ENCODE measurements at regions not wholly inside any gene's neighbourhood (a gene's known extent, or its start where the extent isn't known, plus 50 kb on each side); places are given as distances from the start of the nearest gene placed in this dataset.

- Histone ChIP-seq H3K27me3 (ENCODE audit: control insufficient read depth, low read length) (no peaks in the 10 kb centered on the region), H3K4me1 (ENCODE audit: control insufficient read depth, low read length) (no peaks in the 10 kb centered on the region), H3F3A (ENCODE audit: control insufficient read depth, insufficient read depth) (no peaks in the 10 kb centered on the region), H3K9me2 (replicated peaks; ENCODE audit: control insufficient read depth, low read length) (no peaks in the 10 kb centered on the region), H3K36me3 (ENCODE audit: control insufficient read depth, low read length) (no peaks in the 10 kb centered on the region), H3K79me2 (ENCODE audit: control insufficient read depth, low read length) (no peaks in the 10 kb centered on the region), H3K4me3 (ENCODE audit: low read length) (no peak overlapping the region), H3K4me2 (ENCODE audit: low read length) (no peak overlapping the region), H4K20me1 (ENCODE audit: control insufficient read depth, insufficient read depth, low read depth, low read length) (no peaks in the 10 kb centered on the region), H3K27ac (ENCODE audit: low read depth, low read length) (no peak overlapping the region), H3K9me3 (ENCODE audit: control insufficient read depth, insufficient read depth, low read length) (no peaks in the 10 kb centered on the region)
- TF ChIP-seq, protein P1, sequence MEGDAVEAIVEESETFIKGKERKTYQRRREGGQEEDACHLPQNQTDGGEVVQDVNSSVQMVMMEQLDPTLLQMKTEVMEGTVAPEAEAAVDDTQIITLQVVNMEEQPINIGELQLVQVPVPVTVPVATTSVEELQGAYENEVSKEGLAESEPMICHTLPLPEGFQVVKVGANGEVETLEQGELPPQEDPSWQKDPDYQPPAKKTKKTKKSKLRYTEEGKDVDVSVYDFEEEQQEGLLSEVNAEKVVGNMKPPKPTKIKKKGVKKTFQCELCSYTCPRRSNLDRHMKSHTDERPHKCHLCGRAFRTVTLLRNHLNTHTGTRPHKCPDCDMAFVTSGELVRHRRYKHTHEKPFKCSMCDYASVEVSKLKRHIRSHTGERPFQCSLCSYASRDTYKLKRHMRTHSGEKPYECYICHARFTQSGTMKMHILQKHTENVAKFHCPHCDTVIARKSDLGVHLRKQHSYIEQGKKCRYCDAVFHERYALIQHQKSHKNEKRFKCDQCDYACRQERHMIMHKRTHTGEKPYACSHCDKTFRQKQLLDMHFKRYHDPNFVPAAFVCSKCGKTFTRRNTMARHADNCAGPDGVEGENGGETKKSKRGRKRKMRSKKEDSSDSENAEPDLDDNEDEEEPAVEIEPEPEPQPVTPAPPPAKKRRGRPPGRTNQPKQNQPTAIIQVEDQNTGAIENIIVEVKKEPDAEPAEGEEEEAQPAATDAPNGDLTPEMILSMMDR (IDR thresholded peaks at IDR 0.05; ENCODE audit: low read depth, low read length, poor library complexity, severe bottlenecking) = no peak
- TF ChIP-seq EZH2phosphoT487 (IDR thresholded peaks at IDR 0.05; ENCODE audit: borderline replicate concordance, low read length) = no peak
Measured at GRCh38 chr16:49216593-49216992, 65.0 kb downstream of the CBLN1 start.

DNA sequence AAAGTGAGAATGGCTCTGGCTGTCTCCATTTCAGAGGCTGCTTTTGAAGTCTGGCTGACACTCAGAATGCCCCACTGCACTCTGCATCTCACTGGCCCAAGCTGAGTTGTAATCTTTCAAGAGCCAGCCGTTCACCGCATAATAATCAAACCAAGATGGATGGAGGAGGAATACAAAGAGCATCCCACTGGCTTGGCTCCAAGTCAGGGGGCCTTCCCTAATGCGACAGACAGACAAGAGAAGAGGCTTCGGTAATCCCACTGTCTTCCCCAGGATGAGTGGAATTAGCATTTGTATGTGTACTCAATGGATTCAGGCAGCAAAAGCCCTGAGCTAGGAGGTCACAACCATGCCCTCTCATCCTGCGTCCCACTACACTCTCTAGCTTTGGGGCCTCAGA lies 68.0 kb downstream of the CBLN1 start:
- Histone ChIP-seq H3K27me3 (ENCODE audit: control insufficient read depth, low read length) (no peaks in the 10 kb centered on the region), H3K4me3 (ENCODE audit: low read length) (no peak overlapping the region), H3K4me1 (ENCODE audit: control insufficient read depth, low read length) (no peaks in the 10 kb centered on the region), H4K20me1 (ENCODE audit: control insufficient read depth, insufficient read depth, low read depth, low read length) (no peaks in the 10 kb centered on the region), H3K36me3 (ENCODE audit: control insufficient read depth, low read length) (no peaks in the 10 kb centered on the region), H3K4me2 (ENCODE audit: low read length) (no peak overlapping the region), H3K9me2 (replicated peaks; ENCODE audit: control insufficient read depth, low read length) (no peaks in the 10 kb centered on the region), H3K9me3 (ENCODE audit: control insufficient read depth, insufficient read depth, low read length) (no peaks in the 10 kb centered on the region), H3F3A (ENCODE audit: control insufficient read depth, insufficient read depth) (no peaks in the 10 kb centered on the region), H3K27ac (ENCODE audit: low read depth, low read length) (no peak overlapping the region), H3K79me2 (ENCODE audit: control insufficient read depth, low read length) (no peaks in the 10 kb centered on the region)
- TF ChIP-seq EZH2phosphoT487 (IDR thresholded peaks at IDR 0.05; ENCODE audit: borderline replicate concordance, low read length) = no peak
- TF ChIP-seq, protein P1 (IDR thresholded peaks at IDR 0.05; ENCODE audit: low read depth, low read length, poor library complexity, severe bottlenecking) = no peak

DNA sequence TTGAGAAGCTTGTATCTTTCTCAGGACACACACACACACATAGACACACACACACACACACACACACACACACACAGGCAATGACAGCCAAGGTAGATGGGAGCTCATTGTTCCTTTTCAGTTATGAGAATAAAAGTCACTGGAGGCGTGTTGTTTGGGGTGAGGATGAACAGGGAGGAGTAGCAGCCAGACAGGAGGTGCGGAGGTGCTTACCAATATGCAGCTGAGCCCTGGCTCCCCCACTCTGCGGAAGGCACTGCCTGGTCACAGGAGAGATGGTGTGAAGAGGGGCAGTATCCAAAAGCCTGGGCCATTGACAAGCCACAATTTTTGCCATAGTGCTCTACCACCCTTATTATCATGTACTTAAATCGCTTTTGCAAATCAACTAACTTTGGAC lies 77.4 kb downstream of the CBLN1 start:
- Histone ChIP-seq H3K9me2 (replicated peaks; ENCODE audit: control insufficient read depth, low read length) (no peaks in the 10 kb centered on the region), H4K20me1 (ENCODE audit: control insufficient read depth, insufficient read depth, low read depth, low read length) (no peaks in the 10 kb centered on the region), H3K36me3 (ENCODE audit: control insufficient read depth, low read length) (no peaks in the 10 kb centered on the region), H3K27ac (ENCODE audit: low read depth, low read length) (no peak overlapping the region), H3K9me3 (ENCODE audit: control insufficient read depth, insufficient read depth, low read length) (no peaks in the 10 kb centered on the region), H3K79me2 (ENCODE audit: control insufficient read depth, low read length) (no peaks in the 10 kb centered on the region), H3K4me3 (ENCODE audit: low read length) (no peak overlapping the region), H3K4me2 (ENCODE audit: low read length) (no peak overlapping the region), H3F3A (ENCODE audit: control insufficient read depth, insufficient read depth) (no peaks in the 10 kb centered on the region), H3K27me3 (ENCODE audit: control insufficient read depth, low read length) (no peaks in the 10 kb centered on the region), H3K4me1 (ENCODE audit: control insufficient read depth, low read length) (no peaks in the 10 kb centered on the region)
- TF ChIP-seq, protein P1 (IDR thresholded peaks at IDR 0.05; ENCODE audit: low read depth, low read length, poor library complexity, severe bottlenecking) = no peak
- no peak for TF ChIP-seq EZH2phosphoT487 (IDR thresholded peaks at IDR 0.05; ENCODE audit: borderline replicate concordance, low read length)

DNA sequence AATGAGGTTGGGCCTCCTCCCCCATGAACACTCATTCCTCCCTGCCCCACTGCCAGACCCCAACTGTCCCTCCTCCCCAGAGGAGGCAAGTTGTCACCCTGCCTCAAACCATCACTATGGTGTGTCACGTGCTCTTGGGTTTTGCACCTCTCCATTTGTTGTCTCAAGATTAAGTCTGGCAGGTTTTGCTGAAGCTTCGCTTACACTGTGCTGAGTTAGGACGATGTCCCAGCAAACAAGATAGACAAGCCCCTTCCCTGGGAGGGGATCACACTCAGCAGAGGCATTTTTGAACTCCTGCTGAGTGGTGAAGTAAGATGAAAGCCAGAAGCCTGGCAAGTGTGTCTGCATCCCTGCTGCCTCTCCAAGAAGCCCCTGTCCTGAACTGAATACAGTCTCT lies 78.3 kb downstream of the CBLN1 start:
- no peaks in the 10 kb centered on the region for H3K27me3 ChIP-seq (ENCODE audit: control insufficient read depth, low read length)
- H3K4me3 ChIP-seq (ENCODE audit: low read length) = no peak overlapping the region
- no peaks in the 10 kb centered on the region for H3K9me3 ChIP-seq (ENCODE audit: control insufficient read depth, insufficient read depth, low read length)
- H3K4me1 ChIP-seq (ENCODE audit: control insufficient read depth, low read length) = no peaks in the 10 kb centered on the region
- H3K9me2 ChIP-seq (replicated peaks; ENCODE audit: control insufficient read depth, low read length) = no peaks in the 10 kb centered on the region
- H4K20me1 ChIP-seq (ENCODE audit: control insufficient read depth, insufficient read depth, low read depth, low read length) = no peaks in the 10 kb centered on the region
- no peaks in the 10 kb centered on the region for H3K36me3 ChIP-seq (ENCODE audit: control insufficient read depth, low read length)
- H3K27ac ChIP-seq (ENCODE audit: low read depth, low read length) = no peak overlapping the region
- no peak overlapping the region for H3K4me2 ChIP-seq (ENCODE audit: low read length)
- H3F3A ChIP-seq (ENCODE audit: control insufficient read depth, insufficient read depth) = no peaks in the 10 kb centered on the region
- no peaks in the 10 kb centered on the region for H3K79me2 ChIP-seq (ENCODE audit: control insufficient read depth, low read length)
- TF ChIP-seq, protein P1 (IDR thresholded peaks at IDR 0.05; ENCODE audit: low read depth, low read length, poor library complexity, severe bottlenecking) = no peak
- TF ChIP-seq EZH2phosphoT487 (IDR thresholded peaks at IDR 0.05; ENCODE audit: borderline replicate concordance, low read length) = no peak
